K562 (cell line): ENCODE measurements at regions not wholly inside any gene's neighbourhood (a gene's known extent, or its start where the extent isn't known, plus 50 kb on each side); places are given as distances from the start of the nearest gene placed in this dataset.

ENCODE experiments used
- ARID3B ChIP-seq: fragments of 250-450 bp; sonication (Bioruptor Pico); IDR thresholded peaks from 2 replicates; pipeline ENCODE4 v1.4.0; 2020; ENCODE audit warnings: borderline replicate concordance
- BHLHE40 ChIP-seq: IDR thresholded peaks from 2 replicates; pipeline ENCODE4 v1.6.1; 2011; ENCODE audit warnings: low read length, improper control_type of control experiment
- CHD2 ChIP-seq: IDR thresholded peaks from 2 replicates; pipeline ENCODE4 v1.6.1; 2011; ENCODE audit warnings: low read depth, low read length
- CTCF ChIP-seq, 3 experiments: IDR thresholded peaks in 2 of 3; conservative IDR thresholded peaks in 1 of 3; 2 replicates each; pipeline ENCODE4 v1.5.1; 2011 to 2012; ENCODE audit warnings: low read length in 3 of 3, mild to moderate bottlenecking in 3 of 3, control low read depth in 2 of 3, improper control_type of control experiment in 1 of 3, inconsistent platforms in 1 of 3, low read depth in 1 of 3, mixed read lengths in 1 of 3, moderate library complexity in 1 of 3; ENCODE audit not compliant: insufficient read depth in 2 of 3
- EP300 ChIP-seq: IDR thresholded peaks from 2 replicates; pipeline ENCODE4 v1.6.1; 2012; ENCODE audit warnings: low read length, improper control_type of control experiment
- MAX ChIP-seq: sonication (generic); formaldehyde crosslinking; IDR thresholded peaks from 2 replicates; pipeline ENCODE4 v1.9.0; 2022; ENCODE audit warnings: mild to moderate bottlenecking, missing genetic modification reagents
- MXI1 ChIP-seq: IDR thresholded peaks from 2 replicates; pipeline ENCODE4 v1.6.1; 2011; ENCODE audit warnings: low read depth, mild to moderate bottlenecking, improper control_type of control experiment, low read length
- PCBP1 ChIP-seq: fragments of 200-400 bp; formaldehyde crosslinking; IDR thresholded peaks from 2 replicates; pipeline ENCODE4 v1.6.1; 2018; ENCODE audit warnings: mild to moderate bottlenecking, low read depth, low read length; ENCODE audit not compliant: poor library complexity, severe bottlenecking
- ZBTB12 ChIP-seq: fragments of 250-450 bp; sonication (Bioruptor Pico); IDR thresholded peaks from 2 replicates; pipeline ENCODE4 v1.4.0; 2020

- TF ChIP-seq MAX (CRISPR knock-in tag) (no peak), MXI1 (no peak), EP300 (no peak), CTCF (IDR thresholded peaks at IDR 0.05 in 2 of 3, conservative IDR thresholded peaks at IDR 0.05 in 1 of 3; ENCODE audit: insufficient read depth in 2 of 3, low read depth in 1 of 3, low read length in 3 of 3) (no peak), ZBTB12 (CRISPR knock-in tag) (no peak), BHLHE40 (no peak), PCBP1 (no peak), ARID3B (CRISPR knock-in tag) (no peak), CHD2 (no peak)
Observed at GRCh38 chr12:116397148-116397547, 119.7 kb upstream of the MED13L start.
